ENCODE measurements at regions not wholly inside any gene's neighbourhood (a gene's known extent, or its start where the extent isn't known, plus 50 kb on each side); places are given as distances from the start of the nearest gene placed in this dataset.

DNA sequence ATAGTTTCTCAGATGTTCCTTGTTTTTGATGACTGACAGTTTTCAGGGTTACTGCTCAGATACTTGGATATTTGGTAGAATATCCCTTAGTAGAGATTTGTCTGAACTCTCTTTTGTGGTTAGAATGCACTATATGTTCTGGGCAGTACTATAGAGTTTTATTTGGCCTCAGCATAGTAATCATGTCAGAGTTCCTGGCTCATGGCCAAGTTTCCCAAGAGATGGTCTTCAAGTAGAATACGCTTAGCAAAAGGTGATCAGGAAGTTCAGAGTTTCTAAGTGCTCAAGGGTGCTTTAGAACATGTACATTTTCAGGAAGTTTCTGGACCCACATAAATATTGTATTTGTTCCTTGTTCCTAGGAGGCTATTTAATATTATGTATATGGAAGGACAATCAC lies 1209.7 kb upstream of the GJE1 start:
- FAIRE-seq (no peak), DNase-seq (ENCODE audit: low spot score) (no peak)

GRCh38 chr6:140921366-140922226 lies 1211.1 kb upstream of the GJE1 start:
- DNase-seq (ENCODE audit: low spot score) (peak; percentile 76), FAIRE-seq (peak; percentile 73)

DNA sequence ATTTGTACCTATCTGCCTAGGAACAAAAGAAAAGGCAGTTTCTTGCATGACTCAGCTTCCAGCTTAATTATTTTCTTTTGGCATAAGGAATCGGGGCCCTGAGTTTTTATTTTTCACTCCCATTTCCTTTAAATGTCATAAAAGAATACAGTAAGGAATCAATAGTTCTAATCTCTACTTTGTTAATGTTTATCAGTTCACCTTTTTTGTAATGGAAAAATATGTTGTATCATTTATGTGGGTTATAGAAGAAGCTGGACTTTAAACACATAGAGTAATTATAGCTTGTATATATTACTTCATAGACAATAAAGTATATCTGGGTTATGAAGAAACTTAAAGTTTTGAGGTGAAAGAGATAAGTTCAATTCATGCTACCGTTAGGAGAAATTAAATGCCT lies 1214.8 kb upstream of the GJE1 start:
- DNase-seq (ENCODE audit: low spot score) (no peak), FAIRE-seq (no peak)

- DNase-seq (ENCODE audit: low spot score): no peak
- FAIRE-seq: no peak
Measured at GRCh38 chr6:140915551-140915950, 1217.2 kb upstream of the GJE1 start.

DNA sequence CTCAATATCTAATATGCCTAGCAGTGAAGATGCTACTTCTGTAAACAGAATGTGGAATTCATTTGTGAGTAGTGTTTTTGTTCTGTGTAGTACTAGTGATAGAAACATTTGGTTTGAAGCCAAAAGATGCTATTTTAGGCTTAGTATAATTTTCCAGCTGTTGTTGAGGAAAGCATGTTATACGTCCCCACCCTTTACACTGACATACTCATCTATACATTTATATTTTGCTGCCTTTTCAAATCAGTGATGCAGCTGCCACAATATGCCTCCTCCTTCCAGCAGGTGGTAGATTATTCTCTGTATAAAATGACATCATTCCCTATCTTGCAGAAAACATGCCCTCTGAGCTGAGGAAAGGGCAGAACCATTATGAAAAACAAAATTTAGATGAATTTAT lies 1217.6 kb upstream of the GJE1 start:
- FAIRE-seq (no peak), DNase-seq (ENCODE audit: low spot score) (no peak)

DNA sequence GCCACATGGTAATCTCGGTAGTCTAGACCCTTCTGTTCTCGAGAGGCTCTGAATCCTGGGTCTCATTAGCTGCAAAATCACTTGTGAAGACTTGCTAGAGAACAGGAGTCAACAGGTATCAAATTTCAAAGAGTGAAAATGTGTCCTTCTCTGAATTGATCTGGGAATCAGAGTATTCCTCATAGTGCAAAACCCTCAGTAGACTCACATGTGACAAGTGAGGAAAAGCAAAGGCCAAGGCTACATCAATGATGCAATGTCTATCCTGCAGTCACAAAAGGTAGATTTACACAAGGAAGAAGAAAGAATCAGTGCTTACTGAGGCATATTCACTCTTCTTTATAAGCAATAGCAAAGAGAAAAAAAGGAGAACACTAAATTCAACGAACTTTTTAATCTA lies 1220.0 kb upstream of the GJE1 start:
- DNase-seq (ENCODE audit: low spot score) (no peak), FAIRE-seq (no peak)

DNA sequence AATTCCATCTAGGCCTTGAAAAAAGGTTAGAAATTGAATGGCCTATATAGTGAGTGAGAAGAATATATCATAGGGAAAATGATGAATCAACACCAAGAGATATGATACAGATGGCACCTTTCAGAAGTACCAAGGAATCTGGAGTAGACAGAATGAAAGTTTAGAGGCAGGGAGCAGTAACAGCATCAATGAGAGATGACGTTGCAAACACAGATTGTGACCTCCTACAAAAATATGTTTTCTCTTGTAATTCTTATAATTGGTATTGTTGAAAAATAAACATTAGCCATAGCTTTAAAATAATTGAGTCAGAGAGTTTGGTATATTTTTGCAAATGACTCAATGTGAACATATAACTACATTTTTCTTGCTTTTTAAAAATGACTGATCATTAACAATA lies 1223.1 kb upstream of the GJE1 start:
- no peak for FAIRE-seq
- DNase-seq (ENCODE audit: low spot score): no peak

- FAIRE-seq (peak; percentile 71), DNase-seq (ENCODE audit: low spot score) (peak; percentile 27)
Measured at GRCh38 chr6:140909156-140909555, 1223.6 kb upstream of the GJE1 start.

DNA sequence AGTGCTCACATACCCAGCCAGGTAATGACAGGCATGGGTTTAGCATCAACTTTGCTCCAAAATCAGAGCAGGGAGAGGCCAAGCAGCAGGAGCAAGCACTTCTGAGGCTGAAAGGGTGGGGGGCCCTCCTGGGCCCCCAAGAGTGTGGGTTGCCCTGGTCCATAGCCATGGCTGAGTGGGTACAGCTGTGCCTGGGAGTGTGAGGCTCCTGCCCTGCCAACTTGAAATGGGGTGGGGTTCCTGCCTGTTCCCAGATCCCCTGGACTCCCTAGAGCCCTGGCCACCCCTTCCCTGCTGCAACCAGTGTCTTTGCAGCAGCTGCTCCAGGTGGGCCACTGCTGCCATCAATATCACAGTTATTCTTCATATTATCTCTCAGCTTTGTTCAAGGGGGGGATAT lies 1224.2 kb upstream of the GJE1 start:
- no peak for FAIRE-seq
- DNase-seq (ENCODE audit: low spot score): no peak

GRCh38 chr6:140907235-140907634 lies 1225.5 kb upstream of the GJE1 start:
- FAIRE-seq (no peak), DNase-seq (ENCODE audit: low spot score) (no peak)

- FAIRE-seq (no peak), DNase-seq (ENCODE audit: low spot score) (no peak)
Measured at GRCh38 chr6:140905724-140906123, 1227.0 kb upstream of the GJE1 start.

DNA sequence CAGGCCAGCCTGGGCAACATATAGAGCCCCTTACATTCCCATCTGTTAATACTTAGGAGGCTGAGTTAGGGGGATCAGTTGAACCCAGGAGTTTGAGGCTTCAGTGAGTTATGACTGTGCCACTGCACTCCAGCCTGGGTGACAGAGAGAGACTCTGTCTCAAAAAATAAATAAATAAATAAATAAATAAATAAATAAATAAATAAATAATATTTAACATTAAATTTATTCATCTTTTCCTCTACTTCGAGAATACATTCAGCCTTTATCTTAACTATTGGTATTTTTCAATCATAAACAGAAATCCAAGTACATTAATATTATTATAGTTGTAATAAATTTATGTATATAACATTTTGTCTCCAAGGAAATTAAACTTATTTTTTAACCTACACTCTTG lies 1227.7 kb upstream of the GJE1 start:
- DNase-seq (ENCODE audit: low spot score): no peak
- FAIRE-seq: no peak

DNA sequence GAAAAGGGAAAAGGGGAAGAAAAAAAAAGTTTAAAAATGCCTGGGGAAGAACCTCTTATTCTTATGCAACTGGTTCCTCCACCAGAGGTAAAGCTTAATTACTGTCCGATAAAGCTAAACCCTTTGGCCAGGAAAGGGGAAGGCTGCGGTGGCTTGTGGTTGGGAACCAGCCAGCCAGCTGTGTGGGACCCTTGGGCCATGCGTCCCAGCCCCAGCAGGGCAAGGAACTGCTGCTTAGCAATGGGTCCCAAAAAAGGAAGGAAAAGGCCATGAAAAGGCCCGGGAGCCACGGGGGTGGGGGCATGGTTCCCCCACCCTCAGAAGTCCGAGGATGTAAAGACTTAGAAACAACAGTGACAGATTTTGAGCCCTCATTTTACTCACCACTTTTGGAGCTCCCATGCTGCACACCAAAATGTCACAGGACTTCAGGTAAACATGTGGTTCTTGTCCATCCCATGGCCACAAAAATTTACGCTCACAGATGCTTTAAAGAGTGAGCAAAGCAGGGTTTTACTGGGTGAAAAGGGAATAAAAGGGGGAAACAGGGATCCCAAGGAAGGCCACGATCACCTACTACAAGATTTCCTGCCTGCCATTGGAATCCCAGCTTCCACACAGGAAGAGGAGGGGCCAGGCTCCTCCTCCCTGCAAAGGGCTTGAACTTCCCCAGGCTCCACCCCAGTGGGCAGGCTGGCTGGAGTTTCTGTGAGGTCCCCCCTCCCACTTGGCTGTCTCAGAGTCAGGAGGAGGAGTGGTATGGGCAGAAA lies 1234.7 kb upstream of the GJE1 start:
- no peak for DNase-seq (ENCODE audit: low spot score)
- FAIRE-seq: no peak

- no peak for FAIRE-seq
- no peak for DNase-seq (ENCODE audit: low spot score)
Measured at GRCh38 chr6:140897349-140897748, 1235.4 kb upstream of the GJE1 start.

DNA sequence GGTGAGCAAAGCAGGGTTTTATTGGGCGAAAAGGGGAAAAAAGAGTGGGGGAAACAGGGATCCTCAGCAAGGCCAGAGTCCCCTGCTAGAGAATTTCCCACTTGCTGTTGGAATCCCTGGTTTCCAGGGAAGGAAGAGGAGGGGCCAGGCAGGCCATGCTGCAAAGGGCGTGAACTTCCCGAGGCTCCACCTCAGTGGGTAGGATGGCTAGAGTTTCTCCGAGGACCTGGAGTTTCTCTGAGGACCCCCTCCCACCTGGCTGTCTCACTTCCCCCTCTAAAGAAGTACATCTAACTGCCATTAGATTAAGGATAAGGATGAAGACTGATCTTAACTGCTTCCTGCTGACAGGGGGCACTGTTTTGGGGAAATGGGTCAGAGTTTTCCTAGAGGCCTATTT lies 1239.3 kb upstream of the GJE1 start:
- FAIRE-seq (no peak), DNase-seq (ENCODE audit: low spot score) (no peak)

DNA sequence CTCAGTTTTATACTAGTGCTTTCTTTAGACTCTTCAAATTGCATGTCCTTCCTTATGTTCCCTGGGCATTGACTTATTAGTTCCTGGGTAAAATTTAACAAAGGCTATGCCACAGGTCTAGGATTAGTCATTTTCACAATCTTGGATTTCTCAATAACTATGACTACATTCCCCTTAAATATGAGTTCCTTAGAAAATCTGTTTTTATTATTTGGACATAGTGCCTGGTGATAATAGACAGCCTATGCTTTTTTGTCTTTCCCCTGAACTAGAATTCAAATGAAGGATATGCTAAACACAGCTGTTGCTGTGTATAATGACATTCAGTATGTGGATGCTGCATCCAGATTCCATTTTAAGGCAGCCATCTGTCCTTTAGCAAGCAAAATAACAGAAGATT lies 1252.8 kb upstream of the GJE1 start:
- FAIRE-seq: peak; percentile 96
- peak; percentile 66 for DNase-seq (ENCODE audit: low spot score)

GRCh38 chr6:140874066-140874465 lies 1258.7 kb upstream of the GJE1 start:
- FAIRE-seq (no peak), DNase-seq (ENCODE audit: low spot score) (no peak)

GRCh38 chr6:140872885-140873284 lies 1259.8 kb upstream of the GJE1 start:
- FAIRE-seq (no peak), DNase-seq (ENCODE audit: low spot score) (no peak)

DNA sequence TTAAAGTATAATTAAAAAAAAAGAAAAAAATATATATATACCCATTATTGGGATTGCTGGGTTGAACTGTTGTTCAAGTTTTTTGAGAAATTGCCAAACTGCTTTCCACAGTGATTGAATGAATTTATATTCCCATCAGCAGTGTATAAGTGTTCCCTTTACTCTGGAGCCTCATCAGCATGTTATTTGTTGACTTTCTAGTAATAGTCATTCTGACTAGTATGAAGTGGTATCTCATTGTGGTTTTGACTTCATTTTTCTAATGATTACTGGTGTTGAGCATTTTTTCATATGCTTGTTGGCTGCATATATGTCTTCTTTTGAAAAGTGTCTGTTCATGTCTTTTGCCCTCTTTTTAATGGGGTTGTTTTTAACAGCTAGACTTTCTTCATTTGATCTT lies 1260.8 kb upstream of the GJE1 start:
- DNase-seq (ENCODE audit: low spot score): peak; percentile 20
- FAIRE-seq: no peak

DNA sequence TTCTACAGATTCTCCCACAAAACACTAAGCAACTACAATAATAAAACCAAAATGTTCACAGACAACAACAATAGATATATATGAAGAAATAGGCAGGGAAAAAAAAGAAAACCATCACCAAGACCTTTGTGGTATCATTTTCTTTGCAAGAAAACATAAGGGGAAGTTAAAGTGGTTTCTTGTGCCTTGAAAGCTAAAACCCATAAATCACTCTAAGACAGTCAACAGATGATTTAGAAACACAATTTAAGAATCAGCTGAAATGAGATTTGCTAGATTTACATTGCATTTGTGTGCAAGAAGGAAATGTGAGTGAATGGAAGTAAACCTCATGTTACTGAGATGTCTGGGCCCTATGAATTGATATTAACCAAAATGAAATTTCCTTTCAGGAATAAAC lies 1265.4 kb upstream of the GJE1 start:
- DNase-seq (ENCODE audit: low spot score): no peak
- no peak for FAIRE-seq

DNA sequence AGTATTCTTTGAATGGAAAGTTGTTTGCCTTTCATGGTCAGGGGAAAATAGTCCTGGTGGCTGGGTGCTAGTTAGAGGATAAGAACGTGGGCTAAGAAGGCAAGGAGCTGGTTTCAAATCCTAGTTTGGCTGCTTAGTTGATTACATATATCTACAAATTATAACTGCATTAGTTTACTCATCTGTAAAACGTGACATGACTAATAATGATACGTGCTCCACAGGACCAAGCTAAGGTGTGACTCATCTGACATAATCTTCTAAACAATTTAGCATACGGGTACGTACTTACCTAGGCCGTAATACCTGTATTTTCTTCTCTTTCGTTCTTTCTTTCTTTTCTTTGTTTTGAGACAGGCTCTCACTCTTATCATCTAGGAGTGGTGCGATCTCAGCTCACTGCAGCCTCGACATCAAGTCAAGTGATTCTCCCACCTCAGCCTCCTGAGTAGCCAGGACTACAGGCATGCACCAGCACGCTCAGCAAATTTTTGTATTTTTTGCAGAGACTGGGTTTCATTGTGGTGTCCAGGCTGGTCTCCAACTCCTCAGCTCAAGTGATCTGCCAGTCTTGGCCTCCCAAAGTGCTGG lies 1274.2 kb upstream of the GJE1 start:
- DNase-seq (ENCODE audit: low spot score): peak; percentile 9
- no peak for FAIRE-seq

DNA sequence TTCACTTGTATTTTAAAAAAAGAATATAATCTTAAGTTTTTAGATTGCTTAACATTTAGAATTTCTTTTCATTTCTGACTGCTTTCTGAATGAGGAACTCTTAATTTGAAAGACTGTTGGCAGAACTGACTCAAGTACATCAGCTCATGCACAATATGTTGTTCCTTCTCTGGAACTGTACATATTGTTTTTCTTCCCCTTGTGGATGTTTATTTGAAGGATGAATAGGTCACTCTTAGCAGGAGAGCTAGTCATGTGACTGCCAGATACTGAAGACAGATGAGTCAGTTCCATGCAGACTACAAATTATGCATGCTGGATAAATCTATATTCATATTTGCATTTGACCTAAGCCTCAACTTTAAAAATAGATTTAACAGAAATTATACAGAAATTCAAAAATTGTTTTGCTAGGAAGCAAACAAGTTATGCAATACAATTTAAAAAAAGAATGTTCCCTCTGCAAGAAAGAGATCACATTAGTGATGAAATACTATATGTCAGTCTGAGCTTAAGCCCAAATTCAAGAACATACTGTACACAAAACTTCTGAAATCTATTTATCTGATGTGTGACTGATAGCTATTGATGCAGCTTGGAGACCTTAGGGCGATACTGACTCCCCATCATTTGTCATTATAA lies 1274.9 kb upstream of the GJE1 start:
- FAIRE-seq (no peak), DNase-seq (ENCODE audit: low spot score) (peak; percentile 22)

All from RCC 7860 (cell line).